ENCODE measurements at regions not wholly inside any gene's neighbourhood (a gene's known extent, or its start where the extent isn't known, plus 50 kb on each side); places are given as distances from the start of the nearest gene placed in this dataset.
"Not testable (repeated sequence)": the region's sequence is repeated elsewhere in the genome, so short reads cannot be mapped to it uniquely, and the experiment has no call there.

- DNase-seq = not testable (repeated sequence)
Measured at GRCh38 chr1:234811824-234812223, 201.8 kb upstream of the IRF2BP2 start.

- not testable (repeated sequence) for DNase-seq
Measured at GRCh38 chr1:234810726-234811125, 200.7 kb upstream of the IRF2BP2 start.

GRCh38 chr1:234809854-234810245, 199.9 kb upstream of the IRF2BP2 start:
- DNase-seq = not testable (repeated sequence)

GRCh38 chr1:234808943-234809853, 199.2 kb upstream of the IRF2BP2 start:
- not testable (repeated sequence) for DNase-seq

GRCh38 chr1:234808459-234808858, 198.5 kb upstream of the IRF2BP2 start:
- not testable (repeated sequence) for DNase-seq

- not testable (repeated sequence) for DNase-seq
Measured at GRCh38 chr1:234807705-234808104, 197.7 kb upstream of the IRF2BP2 start.

- not testable (repeated sequence) for DNase-seq
Measured at GRCh38 chr1:234802586-234802985, 192.6 kb upstream of the IRF2BP2 start.

GRCh38 chr1:234801636-234802035, 191.7 kb upstream of the IRF2BP2 start:
- DNase-seq = not testable (repeated sequence)

- not testable (repeated sequence) for DNase-seq
Measured at GRCh38 chr1:234801147-234801546, 191.2 kb upstream of the IRF2BP2 start.

- not testable (repeated sequence) for DNase-seq
Measured at GRCh38 chr1:234800563-234800962, 190.6 kb upstream of the IRF2BP2 start.

- DNase-seq = not testable (repeated sequence)
Measured at GRCh38 chr1:234799021-234799689, 189.2 kb upstream of the IRF2BP2 start.

GRCh38 chr1:234797216-234797615, 187.2 kb upstream of the IRF2BP2 start:
- DNase-seq = not testable (repeated sequence)

GRCh38 chr1:234796438-234796792, 186.4 kb upstream of the IRF2BP2 start:
- not testable (repeated sequence) for DNase-seq

GRCh38 chr1:234795711-234796437, 185.9 kb upstream of the IRF2BP2 start:
- DNase-seq = not testable (repeated sequence)

- not testable (repeated sequence) for DNase-seq
Measured at GRCh38 chr1:234795007-234795406, 185.0 kb upstream of the IRF2BP2 start.

- not testable (repeated sequence) for DNase-seq
Measured at GRCh38 chr1:234794452-234794851, 184.5 kb upstream of the IRF2BP2 start.

- DNase-seq = not testable (repeated sequence)
Measured at GRCh38 chr1:234793924-234794323, 183.9 kb upstream of the IRF2BP2 start.

- not testable (repeated sequence) for DNase-seq
Measured at GRCh38 chr1:234792221-234792864, 182.4 kb upstream of the IRF2BP2 start.

- not testable (repeated sequence) for DNase-seq
Measured at GRCh38 chr1:234791615-234792014, 181.6 kb upstream of the IRF2BP2 start.

- DNase-seq = not testable (repeated sequence)
Measured at GRCh38 chr1:234790333-234790732, 180.4 kb upstream of the IRF2BP2 start.

- DNase-seq = not testable (repeated sequence)
Measured at GRCh38 chr1:234787011-234787584, 177.1 kb upstream of the IRF2BP2 start.

GRCh38 chr1:234785922-234786321, 175.9 kb upstream of the IRF2BP2 start:
- DNase-seq = not testable (repeated sequence)

Data from SIG-M5 (cell line).